Omental fat pad (tissue), 3 donors: ENCODE measurements at regions not wholly inside any gene's neighbourhood (a gene's known extent, or its start where the extent isn't known, plus 50 kb on each side); places are given as distances from the start of the nearest gene placed in this dataset.
"Not testable (repeated sequence)": the region's sequence is repeated elsewhere in the genome, so short reads cannot be mapped to it uniquely, and the experiment has no call there.

Experiments used
- ATAC-seq: fragments of 150-250 bp; one replicate; pipeline ENCODE4 v1.9.1; 2016; ENCODE audit warnings: mild to moderate bottlenecking, moderate library complexity; ENCODE audit not compliant: low FRiP score
- DNase-seq: peaks from one replicate; pipeline ENCODE4 v3.0.0-alpha.2; 2019; ENCODE audit warnings: low spot score
- TF ChIP-seq, protein P1 (sequence below), 3 donors: fragments of 450-650 bp; IDR thresholded peaks; one replicate each; pipeline ENCODE4 v1.5.1; 2016 to 2017; ENCODE audit warnings: antibody characterized with exemption in 3 of 3, mild to moderate bottlenecking in 3 of 3, moderate library complexity in 2 of 3

DNA sequence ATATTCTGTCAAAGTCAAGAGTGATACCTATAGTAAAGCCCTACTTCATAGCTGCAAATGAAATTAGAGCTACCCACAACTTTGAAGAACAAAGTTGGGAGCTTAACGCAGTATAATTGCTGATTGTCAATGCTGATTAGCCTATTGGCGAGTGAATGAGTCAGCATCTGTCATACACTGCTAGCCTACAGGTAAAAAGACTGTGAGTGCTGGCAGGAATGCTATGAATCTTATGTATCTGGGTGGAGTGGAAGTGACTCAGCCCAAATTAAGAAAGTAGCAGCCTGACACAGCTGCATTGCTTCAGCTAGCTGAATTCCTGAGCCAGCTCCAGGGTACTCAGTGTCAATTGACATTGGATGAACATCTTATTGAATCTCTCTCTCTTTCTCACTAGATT, 179.4 kb upstream of the DCC start:
- no peak for ATAC-seq

DNA sequence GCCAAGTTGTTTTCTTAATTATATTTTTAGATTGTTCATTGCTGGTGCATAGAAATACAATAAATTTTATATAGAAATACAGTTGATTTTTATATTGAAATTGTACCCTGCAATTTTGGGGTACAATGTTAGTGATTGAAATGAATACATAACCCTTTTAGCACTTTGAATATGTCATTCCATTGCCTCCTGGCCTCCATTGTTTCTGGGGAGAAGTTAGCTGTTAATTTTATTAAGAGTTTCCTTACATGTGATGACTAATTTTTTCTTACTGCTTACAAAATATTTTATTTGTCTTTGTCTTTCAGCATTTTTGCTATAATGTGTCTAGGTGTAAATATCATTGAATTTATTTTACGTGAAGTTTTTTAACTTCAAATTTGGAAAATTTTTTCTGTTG, 176.5 kb upstream of the DCC start:
- TF ChIP-seq, protein P1, sequence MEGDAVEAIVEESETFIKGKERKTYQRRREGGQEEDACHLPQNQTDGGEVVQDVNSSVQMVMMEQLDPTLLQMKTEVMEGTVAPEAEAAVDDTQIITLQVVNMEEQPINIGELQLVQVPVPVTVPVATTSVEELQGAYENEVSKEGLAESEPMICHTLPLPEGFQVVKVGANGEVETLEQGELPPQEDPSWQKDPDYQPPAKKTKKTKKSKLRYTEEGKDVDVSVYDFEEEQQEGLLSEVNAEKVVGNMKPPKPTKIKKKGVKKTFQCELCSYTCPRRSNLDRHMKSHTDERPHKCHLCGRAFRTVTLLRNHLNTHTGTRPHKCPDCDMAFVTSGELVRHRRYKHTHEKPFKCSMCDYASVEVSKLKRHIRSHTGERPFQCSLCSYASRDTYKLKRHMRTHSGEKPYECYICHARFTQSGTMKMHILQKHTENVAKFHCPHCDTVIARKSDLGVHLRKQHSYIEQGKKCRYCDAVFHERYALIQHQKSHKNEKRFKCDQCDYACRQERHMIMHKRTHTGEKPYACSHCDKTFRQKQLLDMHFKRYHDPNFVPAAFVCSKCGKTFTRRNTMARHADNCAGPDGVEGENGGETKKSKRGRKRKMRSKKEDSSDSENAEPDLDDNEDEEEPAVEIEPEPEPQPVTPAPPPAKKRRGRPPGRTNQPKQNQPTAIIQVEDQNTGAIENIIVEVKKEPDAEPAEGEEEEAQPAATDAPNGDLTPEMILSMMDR (IDR thresholded peaks at IDR 0.05), result no peak
- ATAC-seq (no peak), DNase-seq (no peak)

More for the DNA sequence above, 179.4 kb upstream of the DCC start:
- TF ChIP-seq, protein P1 (IDR thresholded peaks at IDR 0.05), result no peak
- no peak for DNase-seq

DNA sequence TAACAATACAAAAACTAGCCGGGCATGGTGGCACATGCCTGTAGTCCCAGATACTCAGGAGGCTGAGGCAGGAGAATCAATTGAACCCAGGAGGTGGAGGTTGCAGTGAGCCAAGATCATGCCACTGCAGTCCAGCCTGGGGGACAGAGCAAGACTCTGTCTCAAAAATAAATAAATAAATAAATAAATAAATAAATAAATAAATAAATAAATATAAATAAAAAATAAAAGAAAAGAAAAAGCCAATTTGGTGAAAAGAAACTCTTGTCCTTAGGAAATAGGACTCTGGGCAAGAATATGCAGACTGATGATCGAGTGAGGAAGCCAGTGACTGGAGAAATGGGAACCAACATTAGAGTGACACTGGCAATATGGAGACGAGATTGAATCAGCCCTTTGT, 171.9 kb upstream of the DCC start:
- DNase-seq, result not testable (repeated sequence)

DNA sequence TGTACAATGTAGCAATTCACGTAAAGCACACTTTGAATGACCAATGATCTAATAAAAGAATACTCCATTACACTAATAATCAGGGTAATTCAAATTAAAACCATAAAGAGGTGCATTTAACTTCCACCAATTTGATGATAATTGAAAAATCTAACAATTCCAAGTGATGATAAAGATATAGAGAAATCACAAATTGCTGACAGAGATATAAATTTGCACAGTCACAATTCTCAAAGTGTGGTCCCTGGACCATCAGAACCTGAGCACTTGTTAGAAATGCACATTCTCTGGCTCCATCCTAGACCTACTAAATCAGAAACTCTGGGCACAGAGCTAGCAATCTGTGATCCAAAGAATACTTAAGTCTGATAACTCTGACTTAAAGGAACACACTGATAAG, 165.8 kb upstream of the DCC start:
- TF ChIP-seq, protein P1 (IDR thresholded peaks at IDR 0.05), result no peak
- DNase-seq (no peak), ATAC-seq (no peak)

More for the DNA sequence above, 171.9 kb upstream of the DCC start:
- ATAC-seq, result not testable (repeated sequence)

DNA sequence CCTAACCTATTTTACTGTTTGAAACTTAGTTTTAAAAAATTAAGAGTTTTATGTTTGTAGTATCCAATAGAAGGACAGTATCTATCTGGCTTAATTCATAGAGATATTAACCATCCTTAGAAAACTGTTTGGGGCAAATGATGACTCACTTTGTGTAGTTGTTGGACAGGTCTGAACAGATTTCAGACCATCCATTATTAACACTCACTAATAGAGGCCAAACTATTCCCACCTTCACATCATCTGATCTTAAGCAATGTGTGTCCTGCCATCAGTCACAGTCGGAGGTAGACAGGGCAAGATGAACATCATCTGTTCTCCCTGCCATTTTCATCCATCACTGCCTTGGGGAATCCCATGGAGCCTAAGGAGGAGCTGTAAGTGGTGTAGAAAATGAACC, 164.6 kb upstream of the DCC start:
- ATAC-seq (no peak), DNase-seq (no peak)
- TF ChIP-seq, protein P1 (IDR thresholded peaks at IDR 0.05), result no peak

DNA sequence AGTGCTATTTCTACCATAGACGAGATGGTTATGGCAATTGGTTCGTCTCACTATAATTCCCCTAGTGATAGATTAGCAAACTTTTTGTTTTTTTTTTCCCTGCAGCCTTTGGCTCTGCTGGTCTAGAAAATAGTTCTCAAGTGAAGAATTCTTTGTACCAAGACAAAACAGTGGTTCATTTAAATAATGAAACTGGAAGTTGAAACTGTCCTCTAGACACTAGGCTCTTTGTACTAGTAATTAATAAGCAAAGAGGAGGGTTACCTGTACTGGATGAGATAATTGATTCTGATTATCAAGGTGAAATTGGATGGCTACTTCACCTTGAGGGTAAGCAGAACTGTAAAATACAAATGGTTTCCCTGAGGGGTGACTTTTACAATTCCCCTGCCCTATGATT, 156.9 kb upstream of the DCC start:
- ATAC-seq (no peak), DNase-seq (no peak)
- TF ChIP-seq, protein P1 (IDR thresholded peaks at IDR 0.05), result no peak

DNA sequence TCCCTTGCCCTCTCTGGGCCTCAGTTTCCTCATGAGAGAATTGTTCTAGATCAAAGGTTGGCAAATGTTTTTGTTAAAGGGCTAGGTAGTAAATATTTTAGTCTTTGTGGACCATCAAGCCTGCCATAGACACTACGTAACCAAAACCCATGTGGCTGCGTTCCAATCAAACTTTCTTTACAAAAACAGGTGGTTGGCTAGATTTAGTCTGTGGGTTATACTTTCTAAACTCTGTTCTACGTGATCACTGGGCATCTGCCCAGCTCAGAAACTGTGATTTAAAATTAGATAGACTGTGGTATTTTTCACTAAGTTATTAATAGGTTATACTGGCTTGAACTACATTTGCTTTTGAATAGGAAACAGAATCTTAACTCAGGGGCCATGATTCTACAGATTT, 149.8 kb upstream of the DCC start:
- TF ChIP-seq, protein P1 (IDR thresholded peaks at IDR 0.05), result no peak
- DNase-seq (no peak), ATAC-seq (no peak)

DNA sequence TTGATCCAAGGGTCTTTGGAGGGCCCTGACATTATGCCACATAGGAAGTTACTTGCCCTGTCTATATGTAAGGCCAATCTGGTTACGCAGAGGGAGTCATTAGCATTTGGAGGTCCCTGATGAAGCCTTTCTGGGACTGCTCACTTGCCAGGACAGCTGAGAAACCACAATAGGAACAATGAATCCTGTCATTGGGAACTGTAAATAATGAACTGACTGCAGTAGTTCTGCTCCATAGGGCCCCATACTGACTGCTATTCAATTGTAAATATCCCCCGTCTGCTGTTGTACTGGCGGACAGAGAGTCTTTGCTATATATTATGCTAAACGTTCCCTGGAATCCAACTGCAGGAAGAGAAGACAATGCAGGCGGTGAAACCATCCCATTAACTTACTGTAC, 149.4 kb upstream of the DCC start:
- ATAC-seq (no peak), DNase-seq (no peak)
- TF ChIP-seq, protein P1 (IDR thresholded peaks at IDR 0.05), result no peak
